SK-N-SH treated with all-trans-retinoic acid at 6 μM for 48 hours (cell line): ENCODE measurements at regions not wholly inside any gene's neighbourhood (a gene's known extent, or its start where the extent isn't known, plus 50 kb on each side); places are given as distances from the start of the nearest gene placed in this dataset.

Experiments
- ARNTL ChIP-seq: fragments of 450-650 bp; formaldehyde crosslinking; IDR thresholded peaks from 2 replicates; pipeline ENCODE4 v1.5.0; 2020; ENCODE audit warnings: low read depth, mild to moderate bottlenecking, moderate library complexity, borderline replicate concordance
- CSRNP3 ChIP-seq: fragments of 250-450 bp; sonication (Bioruptor Pico); IDR thresholded peaks from 2 replicates; pipeline ENCODE4 v1.5.1; 2021; ENCODE audit warnings: mild to moderate bottlenecking, moderate library complexity
- RARB ChIP-seq: fragments of 250-450 bp; sonication (Bioruptor Pico); IDR thresholded peaks from 2 replicates; pipeline ENCODE4 v1.8.0; 2021; ENCODE audit warnings: mild to moderate bottlenecking, moderate library complexity
- ZC3H10 ChIP-seq: fragments of 250-450 bp; sonication (Bioruptor Pico); IDR thresholded peaks from 2 replicates; pipeline ENCODE4 v1.5.1; 2021; ENCODE audit warnings: mild to moderate bottlenecking, moderate library complexity
- ZNF565 ChIP-seq: fragments of 450-650 bp; formaldehyde crosslinking; conservative IDR thresholded peaks from 2 replicates; pipeline ENCODE4 v1.5.0; 2020; ENCODE audit warnings: low read depth, mild to moderate bottlenecking, moderate library complexity
- ZNF8 ChIP-seq: fragments of 450-650 bp; formaldehyde crosslinking; IDR thresholded peaks from 2 replicates; pipeline ENCODE4 v1.5.0; 2020; ENCODE audit warnings: mild to moderate bottlenecking, moderate library complexity

GRCh38 chr17:77593081-77593480, 365.4 kb upstream of the TNRC6C start:
- TF ChIP-seq CSRNP3 (no peak), ZNF8 (no peak), RARB (CRISPR knock-in tag) (no peak), ARNTL (CRISPR knock-in tag) (no peak), ZNF565 (CRISPR knock-in tag) (no peak), ZC3H10 (CRISPR knock-in tag) (no peak)
